Retina (tissue), 1 donor: ENCODE measurements at regions not wholly inside any gene's neighbourhood (a gene's known extent, or its start where the extent isn't known, plus 50 kb on each side); places are given as distances from the start of the nearest gene placed in this dataset.
A peak's percentile ranks its signal among the peaks of the same experiment; 100 is the strongest.
"Not testable (repeated sequence)": the region's sequence is repeated elsewhere in the genome, so short reads cannot be mapped to it uniquely, and the experiment has no call there.

Source experiments
- DNase-seq: peaks from one replicate; pipeline ENCODE4 v3.0.0-alpha.2; 2016

GRCh38 chr9:117775591-117775990, 71.4 kb downstream of the TLR4 start:
- DNase-seq, result no peak

GRCh38 chr9:117777823-117778222, 73.6 kb downstream of the TLR4 start:
- no peak for DNase-seq

- DNase-seq, result no peak
Measured at GRCh38 chr9:117779760-117780159, 75.6 kb downstream of the TLR4 start.

- DNase-seq, result peak; percentile 83
Measured at GRCh38 chr9:117782931-117783788, 79.0 kb downstream of the TLR4 start.

- DNase-seq, result no peak
Measured at GRCh38 chr9:117783828-117784227, 79.6 kb downstream of the TLR4 start.

GRCh38 chr9:117784996-117785395, 80.8 kb downstream of the TLR4 start:
- no peak for DNase-seq

- DNase-seq, result no peak
Measured at GRCh38 chr9:117787746-117788145, 83.5 kb downstream of the TLR4 start.

- no peak for DNase-seq
Measured at GRCh38 chr9:117795271-117795670, 91.1 kb downstream of the TLR4 start.

GRCh38 chr9:117796681-117797080, 92.5 kb downstream of the TLR4 start:
- no peak for DNase-seq

- no peak for DNase-seq
Measured at GRCh38 chr9:117800389-117800788, 96.2 kb downstream of the TLR4 start.

GRCh38 chr9:117809751-117810150, 105.5 kb downstream of the TLR4 start:
- no peak for DNase-seq

- no peak for DNase-seq
Measured at GRCh38 chr9:117815315-117815714, 111.1 kb downstream of the TLR4 start.

- no peak for DNase-seq
Measured at GRCh38 chr9:117815948-117816347, 111.7 kb downstream of the TLR4 start.

- no peak for DNase-seq
Measured at GRCh38 chr9:117821954-117822353, 117.8 kb downstream of the TLR4 start.

GRCh38 chr9:117823576-117823975, 119.4 kb downstream of the TLR4 start:
- no peak for DNase-seq

- DNase-seq, result no peak
Measured at GRCh38 chr9:117825609-117826347, 121.6 kb downstream of the TLR4 start.

- DNase-seq, result no peak
Measured at GRCh38 chr9:117826837-117827236, 122.6 kb downstream of the TLR4 start.

GRCh38 chr9:117827456-117827855, 123.3 kb downstream of the TLR4 start:
- peak; percentile 6 for DNase-seq

GRCh38 chr9:117828466-117828865, 124.3 kb downstream of the TLR4 start:
- DNase-seq, result no peak

- no peak for DNase-seq
Measured at GRCh38 chr9:117835798-117836197, 131.6 kb downstream of the TLR4 start.

GRCh38 chr9:117839862-117840261, 135.7 kb downstream of the TLR4 start:
- no peak for DNase-seq

- not testable (repeated sequence) for DNase-seq
Measured at GRCh38 chr9:117851836-117852461, 147.7 kb downstream of the TLR4 start.

GRCh38 chr9:117858561-117858960, 154.4 kb downstream of the TLR4 start:
- no peak for DNase-seq

- no peak for DNase-seq
Measured at GRCh38 chr9:117860849-117861248, 156.6 kb downstream of the TLR4 start.
